ENCODE measurements at regions not wholly inside any gene's neighbourhood (a gene's known extent, or its start where the extent isn't known, plus 50 kb on each side); places are given as distances from the start of the nearest gene placed in this dataset.

GRCh38 chr12:87092421-87092820, 836.2 kb upstream of the MGAT4C start:
- no peak overlapping the region for H3K4me3 Mint-ChIP-seq
- no peaks in the 10 kb centered on the region for H3K4me1 Mint-ChIP-seq (ENCODE audit: low read depth)
- no peak overlapping the region for H3K27ac Mint-ChIP-seq
- intact Hi-C loops (cut with micrococcal nuclease), result no loop called here
- no peaks in the 10 kb centered on the region for H3K9me3 Mint-ChIP-seq
- H3K36me3 Mint-ChIP-seq (ENCODE audit: low read depth), result no peaks in the 10 kb centered on the region
- no peaks in the 10 kb centered on the region for H3K27me3 Mint-ChIP-seq

DNA sequence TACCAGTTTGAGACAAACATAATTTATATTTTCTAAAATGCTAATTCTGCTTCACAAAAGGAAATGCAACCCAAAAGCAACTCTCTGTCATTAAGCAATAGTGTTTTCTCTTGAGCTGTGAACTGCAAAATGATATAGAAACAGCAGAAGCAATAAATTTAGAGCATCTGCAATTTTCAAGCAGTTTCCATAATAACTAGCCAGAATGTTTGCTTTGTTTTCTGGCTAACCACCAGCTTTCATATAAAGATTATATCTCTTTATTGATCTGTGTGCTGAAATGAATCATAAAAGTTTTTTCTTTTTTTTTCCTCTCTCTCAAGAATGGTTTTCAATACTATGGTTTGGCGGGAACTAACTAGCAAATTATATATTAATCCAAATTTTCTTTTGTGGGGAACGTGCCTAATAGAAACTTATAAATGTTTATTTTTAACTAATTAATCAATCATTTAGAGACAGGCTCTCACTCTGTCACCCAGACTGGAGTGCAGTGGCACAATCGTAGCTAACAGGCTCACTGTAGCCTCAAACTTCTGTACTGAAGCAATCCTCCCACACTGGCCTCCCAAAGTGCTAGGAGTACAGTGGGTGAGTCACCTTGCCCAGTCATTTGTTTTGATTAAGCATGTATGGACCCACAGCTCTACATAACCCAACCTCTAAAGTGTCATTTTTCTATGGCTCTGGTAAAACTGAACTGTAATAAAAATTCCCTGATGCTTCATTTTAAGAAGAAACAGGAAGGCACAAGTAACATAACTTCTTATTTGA, 830.1 kb upstream of the MGAT4C start:
- Mint-ChIP-seq H3K36me3 (ENCODE audit: low read depth) (no peaks in the 10 kb centered on the region), H3K9me3 (no peaks in the 10 kb centered on the region), H3K4me3 (no peak overlapping the region), H3K27ac (no peak overlapping the region), H3K27me3 (no peaks in the 10 kb centered on the region), H3K4me1 (ENCODE audit: low read depth) (no peaks in the 10 kb centered on the region)
- intact Hi-C loops (cut with micrococcal nuclease), result no loop called here

- no peaks in the 10 kb centered on the region for H3K27me3 Mint-ChIP-seq
- H3K4me3 Mint-ChIP-seq, result no peak overlapping the region
- H3K9me3 Mint-ChIP-seq, result no peaks in the 10 kb centered on the region
- intact Hi-C loops (cut with micrococcal nuclease), result no loop called here
- no peak overlapping the region for H3K27ac Mint-ChIP-seq
- no peaks in the 10 kb centered on the region for H3K36me3 Mint-ChIP-seq (ENCODE audit: low read depth)
- no peaks in the 10 kb centered on the region for H3K4me1 Mint-ChIP-seq (ENCODE audit: low read depth)
Measured at GRCh38 chr12:87085286-87085685, 829.1 kb upstream of the MGAT4C start.

DNA sequence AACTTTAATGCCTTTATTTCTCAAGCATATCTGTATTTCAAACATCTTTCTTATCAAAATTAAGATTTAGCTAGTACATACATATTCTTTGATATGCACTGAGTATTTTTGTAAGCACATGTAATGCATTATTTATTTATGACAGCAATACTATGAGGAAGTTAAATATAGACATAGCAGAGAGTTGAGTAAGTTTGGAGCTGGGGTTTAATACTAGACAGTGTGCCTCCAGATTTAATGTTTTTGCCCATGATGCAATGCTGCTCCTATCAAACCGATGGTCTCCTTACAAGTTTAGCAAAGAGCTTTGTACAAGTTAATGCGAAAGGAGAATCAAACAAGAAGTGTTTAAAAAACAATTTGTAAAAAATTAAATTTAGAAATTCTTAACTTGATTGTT, 826.6 kb upstream of the MGAT4C start:
- intact Hi-C loops (cut with micrococcal nuclease), result no loop called here
- no peaks in the 10 kb centered on the region for H3K27me3 Mint-ChIP-seq
- no peak overlapping the region for H3K27ac Mint-ChIP-seq
- no peak overlapping the region for H3K4me3 Mint-ChIP-seq
- H3K36me3 Mint-ChIP-seq (ENCODE audit: low read depth), result no peaks in the 10 kb centered on the region
- H3K9me3 Mint-ChIP-seq, result no peaks in the 10 kb centered on the region
- H3K4me1 Mint-ChIP-seq (ENCODE audit: low read depth), result no peaks in the 10 kb centered on the region

DNA sequence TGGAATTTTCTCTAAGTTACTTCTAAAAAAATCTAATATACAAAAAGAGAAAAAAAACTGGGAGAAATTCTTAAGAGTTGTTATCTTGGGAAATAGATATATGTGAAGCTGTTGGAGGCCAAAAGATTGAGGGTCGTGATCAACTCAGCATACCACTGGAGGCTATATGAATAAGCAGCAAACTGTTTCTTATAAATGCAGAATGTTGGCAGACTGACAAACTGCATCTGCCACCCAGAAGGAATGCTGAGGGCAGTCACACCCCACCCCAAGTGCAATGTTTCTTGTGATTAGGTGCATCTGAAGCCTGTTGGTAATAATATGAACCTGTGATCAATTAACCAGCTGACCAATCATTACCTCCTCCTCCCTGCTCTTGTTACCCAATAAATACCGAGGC, 818.6 kb upstream of the MGAT4C start:
- intact Hi-C loops (cut with micrococcal nuclease), result no loop called here
- Mint-ChIP-seq H3K27me3 (no peaks in the 10 kb centered on the region), H3K4me3 (no peak overlapping the region), H3K27ac (no peak overlapping the region), H3K36me3 (ENCODE audit: low read depth) (no peaks in the 10 kb centered on the region), H3K4me1 (ENCODE audit: low read depth) (no peaks in the 10 kb centered on the region), H3K9me3 (peaks cover 13% of the 10 kb centered on the region)

DNA sequence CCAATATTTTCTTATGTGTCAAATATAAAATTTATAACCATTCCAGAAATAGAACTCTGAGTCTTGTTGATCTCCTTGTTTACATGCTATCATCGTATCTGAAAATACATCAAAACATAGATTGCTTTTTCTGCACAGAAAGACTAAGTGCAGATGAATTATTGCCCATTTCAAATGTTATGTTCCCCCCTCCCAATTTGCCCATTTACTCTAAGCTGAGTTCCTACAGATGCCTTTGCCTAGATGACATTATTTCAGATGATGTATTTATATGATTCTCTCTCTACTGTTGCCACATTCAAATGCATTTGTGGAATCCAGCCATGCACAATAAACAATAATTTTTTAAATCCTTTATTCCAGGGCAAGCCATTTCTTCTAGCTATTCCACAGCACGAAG, 810.1 kb upstream of the MGAT4C start:
- no peak overlapping the region for H3K4me3 Mint-ChIP-seq
- intact Hi-C loops (cut with micrococcal nuclease), result no loop called here
- no peaks in the 10 kb centered on the region for H3K27me3 Mint-ChIP-seq
- H3K27ac Mint-ChIP-seq, result no peak overlapping the region
- H3K9me3 Mint-ChIP-seq, result no peaks in the 10 kb centered on the region
- no peaks in the 10 kb centered on the region for H3K4me1 Mint-ChIP-seq (ENCODE audit: low read depth)
- H3K36me3 Mint-ChIP-seq (ENCODE audit: low read depth), result no peaks in the 10 kb centered on the region

DNA sequence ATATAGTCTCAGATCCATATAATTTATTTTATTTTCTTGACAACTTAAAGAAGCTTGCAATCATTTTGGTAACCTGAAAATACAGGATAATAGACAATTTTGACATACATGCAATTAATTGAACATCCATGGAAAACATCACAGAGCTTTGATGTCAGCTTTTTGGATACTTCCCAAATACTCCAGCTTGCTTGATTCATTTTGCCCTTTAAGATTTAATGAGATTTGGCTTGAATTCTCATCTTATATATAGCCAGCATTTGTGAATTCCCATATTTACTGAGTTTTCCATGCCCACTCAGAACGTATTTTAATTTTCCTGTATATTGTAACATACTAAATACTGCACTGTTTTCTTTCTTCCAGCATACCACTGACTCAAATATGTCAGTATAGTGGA, 803.0 kb upstream of the MGAT4C start:
- intact Hi-C loops (cut with micrococcal nuclease), result no loop called here
- Mint-ChIP-seq H3K4me1 (ENCODE audit: low read depth) (no peaks in the 10 kb centered on the region), H3K9me3 (no peaks in the 10 kb centered on the region), H3K36me3 (ENCODE audit: low read depth) (no peaks in the 10 kb centered on the region), H3K4me3 (no peak overlapping the region), H3K27ac (no peak overlapping the region), H3K27me3 (no peaks in the 10 kb centered on the region)

- Mint-ChIP-seq H3K9me3 (no peaks in the 10 kb centered on the region), H3K27ac (no peak overlapping the region), H3K4me1 (ENCODE audit: low read depth) (no peaks in the 10 kb centered on the region), H3K36me3 (ENCODE audit: low read depth) (no peaks in the 10 kb centered on the region), H3K4me3 (no peak overlapping the region), H3K27me3 (no peaks in the 10 kb centered on the region)
- intact Hi-C loops (cut with micrococcal nuclease), result no loop called here
Measured at GRCh38 chr12:87054226-87054625, 798.0 kb upstream of the MGAT4C start.

DNA sequence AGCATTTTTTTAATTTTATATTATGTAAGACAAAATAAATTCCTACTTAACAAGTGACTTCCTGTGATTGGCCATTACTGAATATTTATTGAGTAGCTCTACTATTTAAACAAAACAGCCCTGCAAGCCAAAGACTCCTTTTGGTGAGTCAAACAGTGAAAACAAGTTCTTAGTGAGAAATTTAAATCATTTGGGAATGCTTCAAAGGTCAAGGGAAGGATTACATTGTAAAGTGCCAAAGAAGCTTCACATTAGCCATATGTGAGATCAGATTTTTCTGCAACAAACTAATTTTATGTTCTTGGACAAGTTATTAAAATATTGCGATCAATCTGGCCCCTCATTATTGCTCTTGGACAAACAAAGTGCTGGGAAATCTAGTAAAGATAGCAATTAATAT, 795.4 kb upstream of the MGAT4C start:
- Mint-ChIP-seq H3K9me3 (no peaks in the 10 kb centered on the region), H3K4me1 (ENCODE audit: low read depth) (no peaks in the 10 kb centered on the region), H3K4me3 (no peak overlapping the region), H3K27ac (no peak overlapping the region), H3K36me3 (ENCODE audit: low read depth) (no peaks in the 10 kb centered on the region), H3K27me3 (no peaks in the 10 kb centered on the region)
- intact Hi-C loops (cut with micrococcal nuclease), result no loop called here

DNA sequence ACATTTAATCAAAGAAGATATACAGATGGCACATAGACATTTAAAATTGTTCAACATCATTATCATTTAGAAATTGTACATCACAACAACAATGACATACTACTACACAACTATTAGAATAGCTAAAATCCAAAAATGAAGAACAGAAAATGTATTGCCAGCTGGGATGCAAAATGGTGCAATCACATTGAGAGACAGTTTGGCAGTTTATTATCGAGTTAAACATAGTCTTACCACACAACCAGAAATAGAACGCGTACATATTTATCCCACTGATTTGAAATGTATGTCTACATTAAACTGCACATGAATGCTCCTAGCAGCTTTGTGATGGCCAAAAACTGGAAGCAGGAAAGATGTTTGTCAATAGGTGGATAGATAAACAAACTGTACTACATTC, 791.5 kb upstream of the MGAT4C start:
- no peak overlapping the region for H3K27ac Mint-ChIP-seq
- intact Hi-C loops (cut with micrococcal nuclease), result no loop called here

GRCh38 chr12:87039536-87039935, 783.3 kb upstream of the MGAT4C start:
- Mint-ChIP-seq H3K4me1 (ENCODE audit: low read depth) (no peaks in the 10 kb centered on the region), H3K27ac (no peak overlapping the region), H3K27me3 (no peaks in the 10 kb centered on the region), H3K9me3 (peaks cover 9% of the 10 kb centered on the region), H3K36me3 (ENCODE audit: low read depth) (no peaks in the 10 kb centered on the region), H3K4me3 (no peak overlapping the region)
- intact Hi-C loops (cut with micrococcal nuclease), result no loop called here

More for the DNA sequence above, 791.5 kb upstream of the MGAT4C start:
- H3K4me3 Mint-ChIP-seq, result no peak overlapping the region
- H3K4me1 Mint-ChIP-seq (ENCODE audit: low read depth), result no peaks in the 10 kb centered on the region
- H3K36me3 Mint-ChIP-seq (ENCODE audit: low read depth), result no peaks in the 10 kb centered on the region
- H3K27me3 Mint-ChIP-seq, result no peaks in the 10 kb centered on the region
- no peaks in the 10 kb centered on the region for H3K9me3 Mint-ChIP-seq

DNA sequence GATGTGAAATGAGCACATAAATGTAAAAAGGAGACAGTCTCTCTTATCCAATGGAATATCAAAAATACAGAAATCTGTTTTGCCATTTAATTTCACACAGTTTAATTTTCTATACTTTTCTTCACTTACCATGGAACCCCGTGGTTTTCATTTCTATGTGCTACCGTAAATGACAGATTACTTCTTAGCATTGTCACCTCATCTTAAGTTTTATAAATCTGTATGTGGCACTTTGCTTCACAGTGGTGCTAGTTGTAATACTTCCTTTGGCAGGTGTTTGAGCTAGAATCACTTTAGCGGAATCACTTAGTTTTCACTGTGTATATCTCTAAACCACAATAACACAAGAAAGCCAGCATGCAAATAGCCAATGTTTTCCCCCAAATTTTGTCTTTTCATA, 781.9 kb upstream of the MGAT4C start:
- Mint-ChIP-seq H3K4me3 (no peak overlapping the region), H3K36me3 (ENCODE audit: low read depth) (no peaks in the 10 kb centered on the region), H3K9me3 (peaks cover 9% of the 10 kb centered on the region), H3K4me1 (ENCODE audit: low read depth) (no peaks in the 10 kb centered on the region), H3K27me3 (no peaks in the 10 kb centered on the region), H3K27ac (no peak overlapping the region)
- intact Hi-C loops (cut with micrococcal nuclease), result no loop called here

DNA sequence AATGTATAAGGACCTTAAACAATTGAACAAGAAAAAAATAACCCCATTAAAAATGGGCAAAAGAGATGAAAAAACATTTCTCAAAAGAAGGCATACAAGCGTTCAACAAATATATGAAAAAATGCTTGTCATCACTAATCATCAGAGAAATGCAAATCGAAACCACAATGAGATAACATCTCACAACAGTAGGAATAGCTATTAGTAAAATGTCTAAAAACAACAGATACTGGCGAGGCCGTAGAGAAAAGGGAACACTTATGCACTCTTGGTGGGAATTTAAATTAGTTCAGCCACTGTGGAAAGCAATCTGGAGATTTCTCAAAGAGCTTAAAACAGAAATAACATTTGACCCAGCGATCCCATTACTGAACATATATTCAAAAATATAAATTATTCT, 769.8 kb upstream of the MGAT4C start:
- Mint-ChIP-seq H3K27ac (no peak overlapping the region), H3K9me3 (peaks cover 7% of the 10 kb centered on the region), H3K36me3 (ENCODE audit: low read depth) (no peaks in the 10 kb centered on the region), H3K4me1 (ENCODE audit: low read depth) (no peaks in the 10 kb centered on the region), H3K4me3 (no peak overlapping the region), H3K27me3 (no peaks in the 10 kb centered on the region)
- intact Hi-C loops (cut with micrococcal nuclease), result no loop called here

GRCh38 chr12:87021400-87021799, 765.2 kb upstream of the MGAT4C start:
- H3K27ac Mint-ChIP-seq, result no peak overlapping the region
- intact Hi-C loops (cut with micrococcal nuclease), result no loop called here

DNA sequence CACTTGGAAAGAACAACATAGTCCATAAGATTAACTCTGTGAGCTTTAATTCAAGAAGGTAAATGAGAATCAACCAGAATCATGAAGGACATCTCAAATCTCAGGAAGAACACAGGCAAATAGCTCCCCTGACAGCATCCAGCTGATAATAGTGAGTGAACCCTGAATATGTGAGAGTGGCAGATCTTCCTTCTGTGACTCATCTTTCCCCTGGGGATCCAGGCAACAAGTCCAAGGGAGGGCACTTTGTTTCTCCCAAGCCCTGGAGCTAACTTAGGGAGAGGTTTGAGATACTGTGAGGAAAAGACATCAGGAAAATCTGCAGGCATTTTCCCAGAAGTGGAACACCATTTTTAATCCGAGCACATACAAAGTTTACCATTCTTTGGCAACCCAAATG, 763.9 kb upstream of the MGAT4C start:
- Mint-ChIP-seq H3K4me1 (ENCODE audit: low read depth) (no peaks in the 10 kb centered on the region), H3K27me3 (no peaks in the 10 kb centered on the region), H3K27ac (no peak overlapping the region), H3K36me3 (ENCODE audit: low read depth) (no peaks in the 10 kb centered on the region), H3K9me3 (peaks cover 28% of the 10 kb centered on the region), H3K4me3 (no peak overlapping the region)
- intact Hi-C loops (cut with micrococcal nuclease), result no loop called here

More at GRCh38 chr12:87021400-87021799, 765.2 kb upstream of the MGAT4C start:
- Mint-ChIP-seq H3K4me1 (ENCODE audit: low read depth) (no peaks in the 10 kb centered on the region), H3K4me3 (no peak overlapping the region), H3K36me3 (ENCODE audit: low read depth) (no peaks in the 10 kb centered on the region), H3K27me3 (no peaks in the 10 kb centered on the region), H3K9me3 (peaks cover 25% of the 10 kb centered on the region)

All from dendritic cell treated with granulocyte-macrophage colony-stimulating factor and Interleukin-4, amounts not matched to agents 40 ng/mL and 50 ng/mL, for 4 days (primary cell).